GM21367 (cell line): ENCODE measurements at regions not wholly inside any gene's neighbourhood (a gene's known extent, or its start where the extent isn't known, plus 50 kb on each side); places are given as distances from the start of the nearest gene placed in this dataset.
"Not testable (repeated sequence)": the region's sequence is repeated elsewhere in the genome, so short reads cannot be mapped to it uniquely, and the experiment has no call there.

Experiments
- ATAC-seq: cut with Tn5 transposase; IDR thresholded peaks from one replicate; pipeline ENCODE4 v1.9.1; 2021; ENCODE audit not compliant: unreplicated experiment

DNA sequence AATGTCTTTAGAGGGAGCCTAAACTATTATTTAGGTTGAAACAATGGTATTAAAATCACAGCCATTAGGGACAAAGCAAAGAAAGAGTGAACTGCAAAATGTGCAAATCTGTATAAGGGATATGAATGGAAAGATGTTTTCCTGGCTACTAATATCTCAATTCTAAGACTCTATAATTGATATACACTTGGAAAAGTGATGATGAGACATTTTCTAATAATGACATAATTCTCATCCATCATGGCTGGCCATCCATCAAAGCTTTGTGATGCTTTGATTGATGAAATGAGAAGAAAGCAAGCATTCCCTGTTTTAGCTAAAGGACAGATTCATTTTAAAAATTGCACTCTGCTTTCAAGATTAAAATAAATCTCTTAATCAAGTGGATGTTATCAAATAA, 965.5 kb upstream of the IGFBP7 start:
- no peak for ATAC-seq

DNA sequence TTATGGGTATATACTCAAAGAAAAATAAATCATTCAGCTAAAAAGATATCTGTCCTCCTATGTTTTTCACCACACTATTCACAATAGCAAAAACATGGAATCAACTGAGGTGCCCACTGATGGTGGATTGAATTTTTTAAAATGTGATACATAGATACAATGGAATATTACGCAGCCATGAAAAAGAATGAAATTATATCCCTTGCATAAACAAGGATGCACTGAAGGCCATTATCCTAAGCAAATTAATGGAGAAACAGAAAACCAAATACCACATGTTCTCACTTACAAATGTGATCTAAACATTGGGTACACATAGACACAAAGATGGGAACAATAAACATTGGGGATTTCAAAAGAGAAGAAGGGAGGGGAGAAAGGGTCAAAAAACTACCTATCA, 964.2 kb upstream of the IGFBP7 start:
- ATAC-seq = no peak

DNA sequence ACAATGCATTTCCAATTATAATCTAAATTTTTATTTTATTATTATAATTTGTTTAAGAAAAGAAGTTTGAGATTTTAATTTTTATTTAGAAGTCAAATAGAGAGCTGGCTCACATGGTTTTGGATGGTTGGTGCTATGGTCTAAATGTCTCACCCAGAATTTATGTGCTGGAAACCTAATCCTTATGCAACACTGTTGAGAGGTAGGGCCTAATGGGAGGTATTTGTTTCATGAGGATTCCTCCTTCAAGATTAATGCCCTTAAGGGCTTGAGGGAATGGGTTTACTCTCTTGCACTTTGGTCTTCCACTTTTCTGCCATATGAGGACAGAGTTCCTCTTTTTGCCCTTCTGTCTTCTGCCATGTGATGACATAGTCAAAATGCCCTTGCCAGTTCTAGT, 960.5 kb upstream of the IGFBP7 start:
- ATAC-seq = no peak

DNA sequence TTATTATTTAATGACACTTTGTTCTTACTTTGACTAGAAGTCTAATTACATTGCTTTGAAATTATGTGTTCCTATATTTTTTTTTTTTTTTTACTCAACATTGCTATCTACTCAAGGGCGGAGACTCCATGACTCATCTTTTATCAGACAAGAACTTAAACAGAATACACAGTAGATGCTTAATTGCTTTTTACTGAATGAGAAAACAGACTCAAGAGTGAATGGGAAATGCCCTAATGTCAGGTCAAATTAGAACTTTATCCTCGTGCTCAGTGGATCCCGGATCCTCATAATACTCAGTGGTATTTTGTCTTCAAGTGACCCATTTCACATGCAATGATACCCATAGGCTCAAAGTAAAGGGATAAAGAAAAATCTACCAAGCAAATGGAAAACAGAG, 954.5 kb upstream of the IGFBP7 start:
- no peak for ATAC-seq

DNA sequence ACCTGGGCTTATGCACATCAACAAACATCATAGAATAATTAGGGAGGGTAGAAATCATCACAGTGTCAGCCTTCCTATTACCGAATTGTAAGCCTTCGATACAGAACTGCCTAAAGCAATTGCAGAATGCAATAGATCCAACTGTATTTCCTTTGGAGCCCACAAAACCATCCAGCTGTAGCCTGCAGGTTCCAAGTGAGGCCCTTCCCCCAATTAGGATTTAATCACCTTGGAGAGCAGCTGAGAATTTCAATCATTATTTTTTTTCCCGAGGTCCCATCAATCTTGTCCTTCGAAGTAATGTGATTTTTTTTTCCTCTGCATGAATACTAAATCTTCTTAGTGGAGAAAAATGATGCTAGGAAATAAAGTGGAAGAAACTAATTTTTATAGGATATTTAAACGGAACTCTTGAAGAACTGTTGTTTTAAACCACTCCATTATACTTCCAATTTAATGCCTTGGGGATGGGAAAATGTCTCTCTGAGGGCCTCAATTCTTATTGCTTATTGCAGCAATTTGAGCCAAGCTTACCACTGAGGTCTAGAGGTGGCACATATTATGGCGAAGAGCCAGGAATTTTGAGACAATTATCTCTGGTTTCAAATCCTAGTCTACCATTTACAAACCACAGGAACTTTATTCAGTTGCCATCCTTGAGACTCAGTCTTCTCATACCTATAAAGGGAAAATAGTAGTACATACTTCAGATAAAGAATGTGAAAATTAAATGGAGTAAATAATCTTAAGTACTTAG, 953.4 kb upstream of the IGFBP7 start:
- ATAC-seq = no peak

DNA sequence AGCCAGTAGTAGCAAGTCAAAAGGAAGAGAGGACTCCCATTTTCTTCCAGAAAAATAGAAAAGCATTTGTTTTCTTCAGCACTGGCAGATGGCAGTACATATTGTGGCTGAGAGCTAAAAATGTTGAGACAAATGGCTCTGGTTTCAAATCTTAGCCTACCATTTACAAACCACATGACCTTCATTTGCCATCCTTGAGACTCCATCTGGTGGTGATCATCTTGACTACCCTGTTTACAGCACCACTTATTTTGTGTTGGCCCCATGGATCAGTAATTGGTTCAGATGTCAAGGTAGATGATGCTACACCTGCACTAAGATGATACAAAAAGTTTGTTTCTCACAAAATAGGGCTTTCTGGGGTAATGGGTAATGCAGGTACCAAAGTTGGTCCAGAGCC, 951.8 kb upstream of the IGFBP7 start:
- no peak for ATAC-seq

DNA sequence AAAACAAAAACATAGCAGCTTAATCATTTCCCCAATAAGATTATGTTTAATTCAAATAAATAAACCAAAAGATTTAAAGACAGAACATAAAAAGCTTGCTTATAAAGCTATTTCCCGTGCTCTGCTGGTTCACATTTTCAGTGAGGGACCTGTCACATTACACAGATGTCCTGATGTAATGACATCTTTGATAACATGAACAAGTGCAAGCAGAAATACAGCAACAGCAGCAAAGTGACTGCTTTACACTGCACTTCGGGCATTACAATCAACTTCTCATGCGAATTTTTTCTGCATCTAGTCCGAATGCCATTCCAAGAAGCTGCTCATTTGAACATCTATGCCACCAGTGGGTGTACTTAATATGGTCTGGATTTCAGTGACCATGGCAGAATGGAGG, 940.3 kb upstream of the IGFBP7 start:
- ATAC-seq = no peak

DNA sequence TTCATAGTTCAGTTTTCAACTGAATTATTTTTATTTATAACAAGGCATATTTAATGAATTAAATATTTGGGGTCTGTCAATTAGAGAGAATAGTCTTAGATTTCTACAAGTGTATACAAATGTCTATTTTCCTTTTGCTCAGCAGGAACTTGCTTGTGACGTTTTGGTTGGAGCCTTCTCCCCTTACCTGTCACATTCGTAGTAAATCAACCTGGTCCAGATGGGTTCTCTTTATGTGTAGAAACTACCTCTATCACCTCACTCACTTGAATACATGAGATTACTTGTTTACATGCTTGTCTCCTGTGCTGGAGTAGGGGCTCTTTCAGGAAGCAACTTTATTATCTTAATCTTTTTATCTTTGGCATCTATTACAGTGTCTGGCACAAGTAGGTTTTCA, 938.3 kb upstream of the IGFBP7 start:
- no peak for ATAC-seq

DNA sequence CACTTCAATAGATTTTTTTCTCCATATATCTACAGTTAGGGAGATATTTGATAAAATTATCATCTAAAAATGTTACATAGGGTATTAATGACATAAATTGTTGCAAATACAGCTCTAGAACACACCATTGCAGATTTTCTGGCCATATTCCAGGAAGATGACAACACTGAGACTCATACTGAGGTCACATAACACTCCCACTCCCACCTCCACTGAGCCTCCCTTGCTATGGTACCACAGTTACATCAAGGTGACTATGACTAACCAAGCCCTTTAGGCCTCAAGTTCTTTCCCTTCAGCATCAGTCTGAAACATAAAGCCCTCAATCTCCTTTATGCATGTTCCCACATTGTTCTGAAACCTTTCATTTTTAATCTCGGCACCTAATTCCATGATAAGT, 932.0 kb upstream of the IGFBP7 start:
- ATAC-seq = no peak

DNA sequence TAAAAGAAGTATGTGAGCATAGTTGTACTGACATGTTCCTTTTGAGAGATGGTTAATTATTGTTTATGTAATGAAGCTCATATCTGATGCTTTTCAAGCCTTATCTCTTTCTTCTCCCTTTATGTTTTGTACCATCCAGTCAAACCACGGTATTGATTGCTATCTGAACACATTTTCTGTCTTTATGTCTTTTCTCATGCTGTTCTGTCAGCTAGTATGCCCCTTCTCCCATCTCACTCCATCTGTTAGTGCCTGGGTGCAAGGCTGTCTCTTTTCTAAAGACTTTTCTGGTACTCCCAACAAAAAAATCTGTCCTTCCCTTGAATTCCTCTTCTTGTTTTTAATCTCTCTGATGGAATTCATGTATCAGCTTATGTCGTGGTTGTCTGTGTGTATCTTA, 883.8 kb upstream of the IGFBP7 start:
- ATAC-seq = no peak

DNA sequence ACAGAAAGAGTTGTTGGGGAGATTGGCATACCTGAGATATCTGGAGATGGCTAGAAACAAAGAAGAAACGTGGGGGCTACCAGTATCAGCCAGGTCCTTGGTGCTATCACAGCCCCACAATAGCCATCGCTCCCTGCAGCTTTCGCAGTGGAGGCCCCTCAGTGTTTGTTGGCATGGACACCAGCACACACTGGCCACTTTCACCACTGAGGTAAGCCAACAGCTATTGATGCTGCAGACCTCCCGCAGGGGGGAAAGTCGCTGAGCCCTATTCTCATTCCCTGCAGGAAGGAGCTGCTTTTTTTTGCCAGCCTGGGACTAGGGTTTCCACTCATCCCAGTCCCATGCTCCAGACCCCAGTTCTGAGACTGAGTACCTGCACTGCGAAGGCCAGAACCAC, 879.2 kb upstream of the IGFBP7 start:
- no peak for ATAC-seq

DNA sequence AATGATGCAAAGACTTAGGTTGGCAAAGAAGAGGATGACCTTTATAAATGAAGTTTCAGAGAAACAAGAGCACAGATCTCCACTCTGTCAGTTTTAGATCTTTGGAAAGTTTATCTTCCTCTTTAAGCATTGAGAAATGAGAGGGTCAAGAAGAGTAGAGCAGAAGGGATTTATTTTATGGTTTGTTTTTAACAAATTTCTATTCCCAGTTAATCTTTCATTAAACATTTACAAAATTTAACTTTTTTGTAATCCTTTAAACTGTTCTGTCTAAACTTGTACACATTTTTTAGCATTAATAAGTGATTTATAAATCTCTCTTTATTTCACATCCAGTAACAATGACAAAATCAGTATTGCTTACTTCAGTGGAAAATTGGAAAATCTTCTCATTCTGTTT, 875.0 kb upstream of the IGFBP7 start:
- ATAC-seq = no peak

DNA sequence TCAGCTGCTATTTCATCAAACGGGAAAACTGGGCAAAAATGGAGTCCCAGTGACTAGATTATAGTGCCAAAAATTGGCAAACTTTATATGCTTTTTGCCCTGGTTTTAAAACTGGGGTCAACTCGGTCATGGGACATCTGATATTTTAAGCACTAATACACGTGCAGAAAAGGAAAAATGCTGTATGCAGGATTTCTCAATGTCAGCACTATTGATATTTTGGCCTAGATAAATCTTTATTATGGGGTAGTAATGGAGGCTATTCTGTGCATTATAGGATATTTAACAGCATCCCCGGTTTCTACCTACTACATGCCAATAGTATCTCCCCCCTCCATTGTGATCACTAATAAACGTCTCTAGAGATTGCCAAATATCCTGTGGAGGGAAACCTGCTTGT, 870.9 kb upstream of the IGFBP7 start:
- ATAC-seq = no peak

DNA sequence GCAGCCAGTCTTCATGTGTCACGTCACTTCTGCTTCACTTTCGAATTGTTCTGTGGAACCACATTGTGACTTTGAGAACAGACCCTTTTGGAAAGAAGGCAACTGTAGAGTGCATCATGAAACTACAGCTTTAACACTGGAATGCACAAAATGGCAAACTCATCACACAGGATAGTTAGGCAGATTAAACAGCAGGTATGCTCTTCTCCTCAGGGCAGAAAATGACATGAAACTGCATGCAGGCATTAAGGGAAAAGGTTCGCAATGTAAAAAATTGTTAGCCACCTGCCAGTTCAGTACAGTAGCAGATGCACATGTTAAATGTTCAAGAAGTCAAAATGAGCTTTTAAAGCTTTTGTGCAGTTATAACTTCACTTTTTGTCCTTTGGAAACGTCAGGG, 864.6 kb upstream of the IGFBP7 start:
- no peak for ATAC-seq

DNA sequence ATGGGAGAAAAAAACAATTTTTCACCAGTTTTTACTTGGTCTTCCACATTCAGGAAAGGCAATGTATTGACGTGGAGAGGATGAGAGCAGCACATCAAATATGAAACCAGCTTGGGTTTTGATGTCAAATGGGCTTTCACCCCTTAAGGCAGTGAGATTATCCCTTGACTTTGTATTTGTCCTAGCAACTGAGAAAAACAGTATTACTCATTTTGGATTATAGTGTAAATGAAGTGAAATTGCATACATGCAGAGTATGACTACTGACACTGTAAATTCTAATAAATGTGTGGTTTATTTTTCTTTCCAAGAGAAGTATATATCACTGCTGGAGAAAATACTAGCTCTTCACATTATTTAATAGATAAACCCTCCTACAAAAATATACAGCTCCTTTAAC, 863.6 kb upstream of the IGFBP7 start:
- ATAC-seq = no peak

DNA sequence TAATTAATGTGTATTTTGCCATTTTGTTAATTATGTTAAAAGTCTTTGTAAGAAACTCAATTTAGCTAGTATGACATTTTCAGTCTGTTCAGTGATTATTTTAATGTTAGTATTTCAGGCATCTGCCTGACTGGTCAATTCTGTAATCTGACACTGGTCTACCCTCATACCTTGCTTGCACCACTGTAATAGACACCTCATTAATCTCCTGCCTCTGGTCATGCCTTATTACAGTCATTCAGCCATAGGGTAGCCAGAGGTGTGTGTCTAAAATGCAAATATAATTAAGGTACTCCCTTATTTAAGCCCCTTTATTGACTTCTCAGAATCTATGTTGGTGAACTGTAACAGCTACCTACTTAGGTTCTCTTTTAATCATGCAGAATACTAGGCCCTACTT, 861.1 kb upstream of the IGFBP7 start:
- ATAC-seq = no peak

DNA sequence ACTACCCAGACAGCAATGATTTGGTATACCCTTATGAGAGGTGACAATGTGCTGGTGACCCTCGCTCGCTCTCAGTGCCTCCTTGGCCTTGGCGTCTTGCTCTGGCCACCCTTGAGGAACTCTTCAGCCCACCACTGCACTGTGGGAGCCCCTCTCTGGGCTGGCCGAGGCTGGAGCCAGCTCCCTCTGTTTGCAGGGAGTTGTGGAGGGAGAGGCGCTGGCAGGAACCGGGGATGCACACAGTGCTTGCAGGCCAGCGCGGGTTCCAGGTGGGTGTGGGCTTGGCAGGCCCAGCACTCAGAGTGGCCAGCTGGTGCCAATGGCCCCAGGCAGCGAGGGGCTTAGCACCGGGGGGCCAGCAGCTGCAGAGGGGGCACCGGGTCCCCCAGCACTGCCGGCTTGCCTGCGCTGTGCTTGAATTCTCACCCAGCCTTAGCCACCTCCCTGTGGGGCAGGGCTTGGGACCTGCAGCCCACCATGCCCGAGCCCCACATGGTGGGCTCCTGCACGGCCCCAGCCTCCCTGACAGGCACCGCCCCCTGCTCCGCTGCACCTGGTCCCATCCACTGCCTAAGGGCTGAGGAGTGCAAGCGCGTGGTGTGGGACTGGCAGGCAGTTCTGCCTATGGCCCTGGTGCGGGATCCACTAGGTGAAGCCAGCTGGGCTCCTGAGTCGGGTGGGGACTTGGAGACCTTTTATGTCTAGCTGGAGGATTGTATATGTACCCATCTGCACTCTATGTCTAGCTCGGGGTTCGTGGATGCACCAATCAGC, 857.0 kb upstream of the IGFBP7 start:
- no peak for ATAC-seq

DNA sequence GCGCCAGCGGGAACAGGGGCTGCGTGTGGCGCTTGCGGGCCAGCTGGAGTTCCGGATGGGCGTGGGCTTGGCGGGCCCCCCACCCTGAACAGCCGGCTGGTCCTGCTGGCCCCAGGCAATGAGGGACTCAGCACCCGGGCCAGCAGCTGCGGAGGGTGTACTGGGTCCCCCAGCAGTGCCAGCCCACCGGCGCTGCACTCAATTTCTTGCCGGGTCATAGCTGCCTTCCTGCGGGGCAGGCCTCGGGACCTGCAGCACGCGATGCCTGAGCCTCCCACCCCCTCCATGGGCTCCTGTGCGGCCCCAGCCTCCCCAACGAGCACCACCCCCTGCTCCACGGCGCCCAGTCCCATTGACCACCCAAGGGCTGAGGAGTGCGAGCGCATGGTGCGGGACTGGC, 855.2 kb upstream of the IGFBP7 start:
- not testable (repeated sequence) for ATAC-seq

DNA sequence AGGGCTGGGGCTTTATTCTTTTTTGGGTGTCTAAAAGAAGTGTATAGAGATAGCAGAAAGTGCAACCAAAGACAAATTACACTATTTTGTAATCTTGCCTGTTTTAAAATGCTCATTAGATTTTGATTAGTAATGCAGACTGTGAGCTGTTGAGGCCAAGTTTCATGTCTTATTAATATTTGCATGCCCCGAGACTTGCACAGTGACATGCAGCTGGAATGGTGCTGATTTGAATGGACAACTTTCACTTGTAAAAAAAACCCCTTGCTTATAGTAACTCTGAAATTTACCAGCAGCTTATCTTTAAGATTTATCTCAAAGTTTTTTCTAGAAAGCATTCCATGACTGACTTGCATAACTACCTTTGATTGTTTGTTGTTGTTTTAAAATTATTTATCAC, 835.1 kb upstream of the IGFBP7 start:
- ATAC-seq = no peak

DNA sequence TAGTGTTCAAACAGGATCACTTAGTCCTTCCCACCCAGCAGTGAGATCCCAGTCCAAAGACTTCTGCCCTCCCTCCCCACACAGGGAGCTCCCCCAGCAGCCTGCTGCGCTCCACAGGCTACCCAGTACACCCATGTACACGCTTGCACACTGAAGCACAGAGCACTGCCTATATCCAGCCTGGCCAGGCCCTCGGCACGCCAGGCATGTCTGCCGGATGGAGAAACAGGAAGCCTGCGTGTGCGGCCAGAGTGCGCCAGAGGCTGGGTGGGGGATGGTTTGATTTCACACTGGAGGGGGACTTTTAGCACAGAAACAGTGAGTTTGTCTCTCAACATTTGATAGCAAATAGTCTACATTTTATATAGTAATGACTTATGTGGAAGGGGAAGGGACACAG, 833.5 kb upstream of the IGFBP7 start:
- no peak for ATAC-seq

DNA sequence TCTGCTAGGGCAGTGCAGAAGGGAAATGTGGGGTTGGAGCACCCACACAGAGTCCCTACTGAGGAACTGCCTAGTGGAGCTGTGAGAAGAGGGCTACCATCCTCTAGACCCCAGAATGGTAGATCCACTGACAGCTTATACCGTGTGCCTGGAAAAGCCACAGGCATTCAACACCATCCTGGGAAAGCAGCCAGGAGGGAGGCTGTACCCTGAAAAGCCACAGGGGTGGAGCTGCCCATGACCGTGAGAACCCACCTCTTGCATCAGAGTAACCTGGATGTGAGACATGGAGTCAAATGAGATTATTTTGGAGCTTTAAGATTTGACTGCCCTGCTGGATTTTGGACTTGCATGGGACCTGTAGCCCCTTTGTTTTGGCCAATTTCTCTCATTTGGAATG, 827.1 kb upstream of the IGFBP7 start:
- not testable (repeated sequence) for ATAC-seq

DNA sequence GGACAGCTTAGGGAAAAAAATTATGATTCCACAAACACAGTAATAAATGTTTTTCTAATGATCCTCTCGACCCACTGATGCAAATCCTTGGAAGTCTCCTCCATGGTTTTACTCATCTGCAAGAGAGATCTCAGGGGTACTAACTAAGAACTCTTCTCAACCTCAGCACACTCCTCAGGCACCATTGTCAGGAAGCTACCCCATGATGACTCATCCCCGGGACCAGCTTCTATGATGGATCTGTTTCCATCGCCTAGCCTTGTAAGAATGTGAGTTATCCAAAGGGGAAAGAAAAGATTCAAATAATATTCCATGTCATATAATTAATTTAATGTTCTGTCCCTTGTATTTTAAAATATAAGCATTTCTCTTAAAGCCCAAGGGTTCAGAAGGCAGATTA, 816.1 kb upstream of the IGFBP7 start:
- ATAC-seq = no peak

DNA sequence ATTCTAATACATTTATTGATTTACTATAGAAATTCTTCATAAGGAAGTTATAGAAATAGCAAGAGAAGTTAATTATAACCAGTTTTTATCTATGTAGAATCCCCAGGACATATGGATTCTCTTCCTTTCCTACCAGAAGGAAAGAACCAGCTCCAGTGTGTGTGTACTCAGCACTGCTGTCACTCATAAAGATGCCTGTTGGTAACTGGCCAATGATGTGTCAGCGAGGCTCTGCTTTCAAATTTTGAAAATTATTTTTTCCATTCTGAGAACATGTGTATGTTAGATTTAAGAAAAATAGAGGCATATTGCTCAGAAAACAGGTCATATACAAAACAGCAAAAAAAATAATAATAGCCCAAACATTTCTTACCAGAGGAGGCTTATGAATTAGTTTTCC, 814.8 kb upstream of the IGFBP7 start:
- no peak for ATAC-seq
